Cardiac muscle cell (in vitro differentiated cells and primary cell): ENCODE measurements at regions not wholly inside any gene's neighbourhood (a gene's known extent, or its start where the extent isn't known, plus 50 kb on each side); places are given as distances from the start of the nearest gene placed in this dataset.

ENCODE experiments used
- DNase-seq, 2 donors: peaks; one replicate each; pipeline versions ENCODE4 v3.0.0 to v3.0.0-alpha.2; 2010 to 2017; ENCODE audit warnings: low read depth in 1 of 2, low spot score in 1 of 2
- H3K27ac ChIP-seq: fragments of 200-600 bp; sonication (generic); 2 replicates; pipeline ENCODE4 v1.5.1; 2016
- H3K27me3 ChIP-seq: fragments of 200-600 bp; sonication (generic); 2 replicates; pipeline ENCODE4 v1.6.0; 2016; ENCODE audit warnings: control low read depth
- H3K36me3 ChIP-seq: fragments of 200-600 bp; sonication (generic); 2 replicates; pipeline ENCODE4 v1.5.1; 2016; ENCODE audit warnings: control low read depth
- H3K4me1 ChIP-seq: fragments of 200-600 bp; sonication (generic); 2 replicates; pipeline ENCODE4 v1.8.1; 2017; ENCODE audit warnings: low read depth, mild to moderate bottlenecking, mixed run types
- H3K4me3 ChIP-seq: fragments of 200-600 bp; sonication (generic); 2 replicates; pipeline ENCODE4 v1.5.1; 2016; ENCODE audit warnings: mild to moderate bottlenecking
- H3K9me3 ChIP-seq: fragments of 200-600 bp; sonication (generic); 2 replicates; pipeline ENCODE4 v1.5.1; 2017; ENCODE audit warnings: low read depth, mild to moderate bottlenecking, control low read depth
- TF ChIP-seq, protein P1 (sequence below): IDR thresholded peaks from 2 replicates; pipeline ENCODE4 v1.5.1; 2012; ENCODE audit warnings: low read depth, mild to moderate bottlenecking, low read length

DNA sequence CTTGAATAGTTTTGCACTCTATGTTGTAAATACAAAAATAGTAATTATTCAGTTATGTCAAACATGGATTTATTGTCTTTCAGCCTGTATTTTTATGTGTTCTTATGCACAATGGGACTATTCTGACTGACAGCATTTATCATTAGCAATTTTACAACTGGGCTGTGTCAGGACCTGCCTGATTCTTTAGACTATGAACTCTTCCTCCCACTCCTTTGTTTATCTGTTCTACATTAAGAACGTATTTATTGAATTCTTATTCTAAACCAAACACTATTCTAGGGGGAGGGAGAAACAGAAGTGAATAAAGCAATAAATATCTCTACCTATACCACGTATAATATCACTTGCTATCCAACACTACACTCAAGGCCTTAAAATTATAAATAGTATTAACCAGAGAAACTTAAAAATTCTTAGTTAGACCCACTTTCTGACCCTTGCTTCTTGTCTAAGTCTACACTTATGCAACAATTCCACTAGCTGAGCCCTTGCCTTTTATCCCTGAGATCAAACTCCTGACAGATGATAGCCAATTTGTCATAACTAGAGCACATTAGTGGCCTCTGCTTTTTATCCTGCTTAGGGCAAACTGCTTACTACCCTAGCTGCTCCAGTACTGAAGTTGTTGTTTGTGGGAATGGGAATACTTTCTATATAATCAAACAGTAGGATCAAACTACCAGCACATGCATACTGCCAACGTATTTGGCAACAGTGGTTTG lies 494.3 kb downstream of the BRINP3 start:
- DNase-seq = no peak
- Histone ChIP-seq H3K27ac (no peak overlapping the region), H3K9me3 (no peaks in the 10 kb centered on the region), H3K4me1 (no peaks in the 10 kb centered on the region), H3K4me3 (no peak overlapping the region), H3K36me3 (no peaks in the 10 kb centered on the region), H3K27me3 (no peaks in the 10 kb centered on the region)
- TF ChIP-seq, protein P1, sequence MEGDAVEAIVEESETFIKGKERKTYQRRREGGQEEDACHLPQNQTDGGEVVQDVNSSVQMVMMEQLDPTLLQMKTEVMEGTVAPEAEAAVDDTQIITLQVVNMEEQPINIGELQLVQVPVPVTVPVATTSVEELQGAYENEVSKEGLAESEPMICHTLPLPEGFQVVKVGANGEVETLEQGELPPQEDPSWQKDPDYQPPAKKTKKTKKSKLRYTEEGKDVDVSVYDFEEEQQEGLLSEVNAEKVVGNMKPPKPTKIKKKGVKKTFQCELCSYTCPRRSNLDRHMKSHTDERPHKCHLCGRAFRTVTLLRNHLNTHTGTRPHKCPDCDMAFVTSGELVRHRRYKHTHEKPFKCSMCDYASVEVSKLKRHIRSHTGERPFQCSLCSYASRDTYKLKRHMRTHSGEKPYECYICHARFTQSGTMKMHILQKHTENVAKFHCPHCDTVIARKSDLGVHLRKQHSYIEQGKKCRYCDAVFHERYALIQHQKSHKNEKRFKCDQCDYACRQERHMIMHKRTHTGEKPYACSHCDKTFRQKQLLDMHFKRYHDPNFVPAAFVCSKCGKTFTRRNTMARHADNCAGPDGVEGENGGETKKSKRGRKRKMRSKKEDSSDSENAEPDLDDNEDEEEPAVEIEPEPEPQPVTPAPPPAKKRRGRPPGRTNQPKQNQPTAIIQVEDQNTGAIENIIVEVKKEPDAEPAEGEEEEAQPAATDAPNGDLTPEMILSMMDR = no peak

DNA sequence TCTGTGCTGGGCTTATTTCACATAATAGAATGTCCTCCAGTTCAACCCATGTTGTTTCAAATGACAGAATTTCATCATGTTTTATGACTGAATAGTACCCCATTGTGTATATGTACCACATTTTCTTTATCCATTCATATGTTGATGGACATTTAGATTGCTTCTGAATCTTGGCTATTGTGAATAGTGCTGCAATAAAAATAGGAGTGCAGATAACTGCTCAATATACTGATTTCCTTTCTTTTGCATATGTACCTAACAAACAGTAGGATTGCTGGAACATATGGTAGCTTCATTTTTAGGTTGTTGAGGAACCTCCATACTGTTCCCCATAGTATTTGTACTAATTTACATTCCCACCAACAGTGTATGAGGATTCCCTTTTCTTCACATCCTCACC lies 491.1 kb downstream of the BRINP3 start:
- no peak for DNase-seq
- no peaks in the 10 kb centered on the region for H3K9me3 ChIP-seq
- TF ChIP-seq, protein P1 = no peak
- no peaks in the 10 kb centered on the region for H3K4me1 ChIP-seq
- H3K27me3 ChIP-seq = no peaks in the 10 kb centered on the region
- H3K27ac ChIP-seq = no peak overlapping the region
- no peak overlapping the region for H3K4me3 ChIP-seq
- no peaks in the 10 kb centered on the region for H3K36me3 ChIP-seq

DNA sequence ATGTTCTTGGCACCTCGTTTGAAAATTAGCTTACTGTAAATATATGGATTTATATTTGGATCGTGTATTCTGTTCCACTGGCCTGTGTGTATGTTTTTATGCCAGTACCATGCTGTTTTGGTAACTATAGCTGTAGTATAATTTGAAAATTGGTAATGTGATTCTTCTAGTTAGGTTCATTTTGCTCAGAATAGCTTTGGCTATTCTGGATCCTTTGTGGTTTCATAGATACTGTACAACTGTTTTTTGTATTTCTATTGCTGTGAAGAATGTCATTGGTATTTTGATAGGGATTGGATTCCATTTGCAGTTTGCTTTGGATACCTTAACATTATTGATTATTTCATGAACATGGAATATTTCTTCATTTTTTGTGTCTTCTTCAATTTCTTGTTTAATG lies 490.2 kb downstream of the BRINP3 start:
- no peaks in the 10 kb centered on the region for H3K4me1 ChIP-seq
- TF ChIP-seq, protein P1 = no peak
- H3K4me3 ChIP-seq = no peak overlapping the region
- no peaks in the 10 kb centered on the region for H3K9me3 ChIP-seq
- DNase-seq = no peak
- no peaks in the 10 kb centered on the region for H3K36me3 ChIP-seq
- H3K27ac ChIP-seq = no peak overlapping the region
- no peaks in the 10 kb centered on the region for H3K27me3 ChIP-seq

DNA sequence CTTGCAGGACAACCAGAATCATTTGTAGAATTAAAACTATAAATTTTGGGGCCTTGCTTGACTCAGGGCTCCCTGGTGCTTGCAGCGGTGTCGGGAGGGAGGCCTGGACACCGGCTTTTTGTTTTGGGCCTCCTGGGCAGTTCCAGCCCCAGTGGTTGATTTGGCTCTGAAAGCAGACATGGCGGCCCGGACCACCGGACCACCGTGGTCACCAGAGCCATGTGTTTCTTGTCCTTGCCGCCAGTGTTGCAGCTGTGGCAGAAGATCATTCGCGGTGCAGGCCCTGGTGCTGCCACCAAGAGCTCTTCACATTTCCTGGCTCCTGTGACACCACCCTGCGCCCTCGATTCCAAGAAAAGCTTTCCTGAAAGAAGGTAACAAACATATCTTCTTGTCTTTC lies 484.8 kb downstream of the BRINP3 start:
- TF ChIP-seq, protein P1 = no peak
- Histone ChIP-seq H3K27me3 (no peaks in the 10 kb centered on the region), H3K4me3 (no peak overlapping the region), H3K27ac (no peak overlapping the region), H3K4me1 (no peaks in the 10 kb centered on the region), H3K36me3 (no peaks in the 10 kb centered on the region), H3K9me3 (no peaks in the 10 kb centered on the region)
- no peak for DNase-seq

DNA sequence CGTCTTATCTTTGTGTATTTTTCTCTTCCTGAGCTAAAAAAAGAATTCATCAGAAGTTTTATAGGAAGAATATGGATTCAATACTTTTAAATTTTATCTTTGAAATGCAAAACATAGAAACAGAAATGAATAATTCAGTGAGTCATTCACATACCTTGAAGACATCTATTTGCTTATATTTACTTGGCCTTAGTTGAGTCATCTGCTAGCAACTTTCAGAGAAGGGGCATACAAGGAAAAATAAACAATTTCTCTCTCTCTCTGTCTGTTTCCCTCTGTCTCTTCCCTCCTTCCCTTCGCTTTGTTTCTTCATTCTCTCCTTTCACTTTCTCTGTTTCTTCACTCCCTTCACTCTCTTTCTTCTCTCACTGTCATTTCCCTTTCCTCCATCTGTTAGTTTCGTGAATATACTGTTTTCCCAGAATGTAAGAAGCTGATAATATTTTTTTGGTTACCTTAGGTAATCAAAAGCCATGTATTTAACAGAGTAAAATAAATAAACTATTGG lies 477.2 kb downstream of the BRINP3 start:
- Histone ChIP-seq H3K27ac (no peak overlapping the region), H3K4me1 (peaks cover 5% of the 10 kb centered on the region), H3K36me3 (no peaks in the 10 kb centered on the region), H3K4me3 (no peak overlapping the region), H3K9me3 (no peaks in the 10 kb centered on the region), H3K27me3 (no peaks in the 10 kb centered on the region)
- TF ChIP-seq, protein P1 = no peak
- no peak for DNase-seq
